ENCODE measurements at regions not wholly inside any gene's neighbourhood (a gene's known extent, or its start where the extent isn't known, plus 50 kb on each side); places are given as distances from the start of the nearest gene placed in this dataset.

DNA sequence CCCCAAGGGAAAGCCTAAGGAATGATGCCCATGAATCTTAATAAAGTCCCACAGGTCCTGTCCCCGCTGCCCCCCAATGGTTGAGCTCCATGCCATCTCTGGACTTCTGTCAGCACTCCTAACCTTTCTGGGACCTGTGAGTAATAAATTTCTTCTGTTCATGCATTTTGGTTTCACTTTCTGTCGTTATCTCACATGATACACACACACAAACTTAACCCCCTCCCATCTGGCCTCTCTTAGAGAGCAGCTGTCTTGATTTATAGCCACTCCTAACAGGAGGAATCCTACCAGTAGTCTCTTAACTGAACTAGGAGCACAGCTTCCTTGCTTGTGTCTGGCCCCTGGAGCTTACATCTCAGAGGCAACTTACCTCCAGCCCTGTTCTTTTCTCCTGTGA is 82.7 kb upstream of the SELENOK start:
- Histone ChIP-seq H4K91ac (ENCODE audit: low read length) (no peak overlapping the region), H3K4ac (ENCODE audit: low read depth in 1 of 2, low read length in 2 of 2) (no peak overlapping the region)
- 32% methylated on average over 2 of the region's 2 CpGs for WGBS

DNA sequence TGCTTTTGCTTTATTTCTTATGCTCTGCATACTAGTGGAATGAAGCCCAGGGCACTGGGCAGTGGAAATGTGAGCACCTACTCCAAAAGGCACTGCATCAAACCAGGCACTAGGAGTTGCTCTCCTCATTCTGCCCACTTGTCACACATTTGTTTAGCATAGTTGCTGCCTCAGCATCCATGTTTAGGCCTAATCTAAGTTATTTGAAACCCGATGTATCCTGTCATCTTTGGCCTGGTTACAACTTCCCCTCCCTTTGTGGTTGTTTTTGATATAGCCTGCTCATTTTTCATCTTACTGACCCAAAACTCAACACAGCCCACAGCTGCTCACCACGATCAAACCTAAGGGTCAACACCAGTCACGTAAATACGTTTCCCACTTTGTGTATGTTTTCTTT is 82.2 kb upstream of the SELENOK start:
- H3K23ac ChIP-seq (ENCODE audit: low read length in 2 of 2), result no peak overlapping the region
- H2AFZ ChIP-seq (ENCODE audit: low read depth, low read length), result no peak overlapping the region
- H3K27me3 ChIP-seq (ENCODE audit: control insufficient read depth in 1 of 2, insufficient read depth in 1 of 2, low read length in 2 of 2), result no peaks in the 10 kb centered on the region
- H3K9ac ChIP-seq (ENCODE audit: low read length), result no peak overlapping the region
- no peak overlapping the region for H3K27ac ChIP-seq (ENCODE audit: low read length, poor library complexity, severe bottlenecking)
- H3K79me1 ChIP-seq (replicated peaks; ENCODE audit: low read length, poor library complexity, severe bottlenecking), result no peaks in the 10 kb centered on the region
- peak overlapping the region in 1 of 2 experiments; percentile 14 for H3K4me3 ChIP-seq (ENCODE audit: insufficient read depth in 1 of 2, low read depth in 1 of 2, low read length in 2 of 2)
- no peaks in the 10 kb centered on the region for H3K36me3 ChIP-seq (ENCODE audit: control insufficient read depth in 1 of 2, insufficient read depth in 2 of 2, low read depth in 1 of 2, low read length in 2 of 2)
- whole genome bisulfite sequencing, result 51% methylated on average over 4 of the region's 4 CpGs
- no peak overlapping the region for H2BK15ac ChIP-seq (ENCODE audit: low read depth, poor library complexity, severe bottlenecking)
- H2BK12ac ChIP-seq (ENCODE audit: low read length in 2 of 2), result no peak overlapping the region
- H3K4me1 ChIP-seq (ENCODE audit: control insufficient read depth, insufficient read depth, low read depth, low read length), result no peaks in the 10 kb centered on the region
- peaks cover 24% of the 10 kb centered on the region for H3K9me3 ChIP-seq (ENCODE audit: control insufficient read depth, low read length)
- no peak overlapping the region for H3K4ac ChIP-seq (ENCODE audit: low read depth in 1 of 2, low read length in 2 of 2)
- no peak overlapping the region for H3K4me2 ChIP-seq (ENCODE audit: low read length, poor library complexity, severe bottlenecking)
- H3K18ac ChIP-seq (ENCODE audit: low read depth in 1 of 2, low read length in 2 of 2), result no peak overlapping the region
- DNase-seq, result no peak
- no peak overlapping the region for H4K8ac ChIP-seq (ENCODE audit: low read length)
- no peak overlapping the region for H2AK5ac ChIP-seq (ENCODE audit: low read length, severe bottlenecking)
- no peak overlapping the region for H2BK120ac ChIP-seq (ENCODE audit: low read depth, low read length)
- no peak overlapping the region for H4K91ac ChIP-seq (ENCODE audit: low read length)
- no peak overlapping the region for H3K14ac ChIP-seq (ENCODE audit: low read length in 2 of 2)
- no peak overlapping the region for H2BK5ac ChIP-seq (ENCODE audit: low read depth, low read length, poor library complexity, severe bottlenecking)

More for the DNA sequence above, 82.7 kb upstream of the SELENOK start:
- Histone ChIP-seq H3K9me3 (ENCODE audit: control insufficient read depth, low read length) (peaks cover 24% of the 10 kb centered on the region), H2AK5ac (ENCODE audit: low read length, severe bottlenecking) (no peak overlapping the region), H3K9ac (ENCODE audit: low read length) (no peak overlapping the region), H3K4me2 (ENCODE audit: low read length, poor library complexity, severe bottlenecking) (no peak overlapping the region), H3K36me3 (ENCODE audit: control insufficient read depth in 1 of 2, insufficient read depth in 2 of 2, low read depth in 1 of 2, low read length in 2 of 2) (no peaks in the 10 kb centered on the region), H3K4me1 (ENCODE audit: control insufficient read depth, insufficient read depth, low read depth, low read length) (no peaks in the 10 kb centered on the region), H3K4me3 (ENCODE audit: insufficient read depth in 1 of 2, low read depth in 1 of 2, low read length in 2 of 2) (peak overlapping the region in 1 of 2 experiments; percentile 14), H3K18ac (ENCODE audit: low read depth in 1 of 2, low read length in 2 of 2) (no peak overlapping the region), H2AFZ (ENCODE audit: low read depth, low read length) (no peak overlapping the region), H3K23ac (ENCODE audit: low read length in 2 of 2) (no peak overlapping the region), H2BK15ac (ENCODE audit: low read depth, poor library complexity, severe bottlenecking) (no peak overlapping the region), H2BK5ac (ENCODE audit: low read depth, low read length, poor library complexity, severe bottlenecking) (no peak overlapping the region), H4K8ac (ENCODE audit: low read length) (no peak overlapping the region), H3K27me3 (ENCODE audit: control insufficient read depth in 1 of 2, insufficient read depth in 1 of 2, low read length in 2 of 2) (no peaks in the 10 kb centered on the region), H2BK12ac (ENCODE audit: low read length in 2 of 2) (no peak overlapping the region), H2BK120ac (ENCODE audit: low read depth, low read length) (no peak overlapping the region), H3K14ac (ENCODE audit: low read length in 2 of 2) (no peak overlapping the region), H3K79me1 (replicated peaks; ENCODE audit: low read length, poor library complexity, severe bottlenecking) (no peaks in the 10 kb centered on the region), H3K27ac (ENCODE audit: low read length, poor library complexity, severe bottlenecking) (no peak overlapping the region)
- DNase-seq, result no peak

DNA sequence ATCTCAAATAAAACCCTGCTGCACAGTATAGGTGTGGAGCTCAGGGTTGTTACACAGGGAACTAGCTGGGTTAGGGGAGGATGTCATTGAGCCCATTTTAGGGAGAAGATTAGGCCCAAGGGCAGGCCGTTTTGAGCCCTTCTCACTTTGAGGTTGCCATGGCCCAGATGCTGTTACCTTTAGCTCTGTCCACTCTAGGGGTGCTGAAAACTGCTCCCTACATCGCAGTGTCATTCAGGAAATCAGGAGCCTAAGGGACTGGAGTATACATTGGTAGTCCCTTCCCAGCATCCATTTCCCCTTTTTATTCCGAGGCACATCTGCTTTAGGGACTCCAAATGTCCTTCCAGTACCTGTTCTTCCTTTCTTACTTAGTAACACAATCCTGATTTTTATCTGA is 79.0 kb upstream of the SELENOK start:
- Histone ChIP-seq H2BK12ac (ENCODE audit: low read length in 2 of 2) (no peak overlapping the region), H2BK120ac (ENCODE audit: low read depth, low read length) (no peak overlapping the region), H2BK5ac (ENCODE audit: low read depth, low read length, poor library complexity, severe bottlenecking) (no peak overlapping the region), H3K4ac (ENCODE audit: low read depth in 1 of 2, low read length in 2 of 2) (no peak overlapping the region), H3K23ac (ENCODE audit: low read length in 2 of 2) (no peak overlapping the region), H3K4me1 (ENCODE audit: control insufficient read depth, insufficient read depth, low read depth, low read length) (no peaks in the 10 kb centered on the region), H3K4me2 (ENCODE audit: low read length, poor library complexity, severe bottlenecking) (no peak overlapping the region), H4K91ac (ENCODE audit: low read length) (no peak overlapping the region), H3K18ac (ENCODE audit: low read depth in 1 of 2, low read length in 2 of 2) (no peak overlapping the region), H3K14ac (ENCODE audit: low read length in 2 of 2) (no peak overlapping the region), H3K79me1 (replicated peaks; ENCODE audit: low read length, poor library complexity, severe bottlenecking) (no peaks in the 10 kb centered on the region), H3K27ac (ENCODE audit: low read length, poor library complexity, severe bottlenecking) (no peak overlapping the region), H3K36me3 (ENCODE audit: control insufficient read depth in 1 of 2, insufficient read depth in 2 of 2, low read depth in 1 of 2, low read length in 2 of 2) (no peaks in the 10 kb centered on the region), H3K9me3 (ENCODE audit: control insufficient read depth, low read length) (peaks cover 32% of the 10 kb centered on the region), H2AK5ac (ENCODE audit: low read length, severe bottlenecking) (no peak overlapping the region), H3K9ac (ENCODE audit: low read length) (no peak overlapping the region), H2BK15ac (ENCODE audit: low read depth, poor library complexity, severe bottlenecking) (no peak overlapping the region), H4K8ac (ENCODE audit: low read length) (no peak overlapping the region), H3K4me3 (ENCODE audit: insufficient read depth in 1 of 2, low read depth in 1 of 2, low read length in 2 of 2) (no peak overlapping the region), H2AFZ (ENCODE audit: low read depth, low read length) (no peak overlapping the region), H3K27me3 (ENCODE audit: control insufficient read depth in 1 of 2, insufficient read depth in 1 of 2, low read length in 2 of 2) (no peaks in the 10 kb centered on the region)
- WGBS, result 38% methylated on average over 3 of the region's 3 CpGs
- DNase-seq, result no peak

DNA sequence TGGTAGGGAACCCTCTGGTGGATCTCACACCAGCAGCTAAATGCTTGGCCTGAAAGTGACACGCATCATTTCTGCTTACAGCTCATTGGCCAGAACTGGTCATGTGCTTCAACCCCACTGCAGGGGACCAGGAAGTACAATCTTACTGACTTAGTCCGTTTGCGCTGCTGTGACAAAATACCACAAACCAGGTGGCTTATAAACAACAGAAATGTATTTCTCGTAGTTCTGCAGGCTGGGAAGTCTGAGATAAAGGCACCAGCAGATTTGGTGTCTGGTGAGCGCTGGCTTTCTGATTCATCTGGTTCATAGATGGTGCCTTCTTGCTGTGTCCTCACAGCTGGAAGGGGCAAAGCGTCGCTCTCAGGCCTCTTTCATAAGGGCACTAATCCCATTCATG is 77.4 kb upstream of the SELENOK start:
- H2AK5ac ChIP-seq (ENCODE audit: low read length, severe bottlenecking), result no peak overlapping the region
- H3K4ac ChIP-seq (ENCODE audit: low read depth in 1 of 2, low read length in 2 of 2), result no peak overlapping the region
- H3K79me1 ChIP-seq (replicated peaks; ENCODE audit: low read length, poor library complexity, severe bottlenecking), result no peaks in the 10 kb centered on the region
- no peak overlapping the region for H3K4me3 ChIP-seq (ENCODE audit: insufficient read depth in 1 of 2, low read depth in 1 of 2, low read length in 2 of 2)
- H2BK5ac ChIP-seq (ENCODE audit: low read depth, low read length, poor library complexity, severe bottlenecking), result no peak overlapping the region
- no peak overlapping the region for H3K9ac ChIP-seq (ENCODE audit: low read length)
- H4K8ac ChIP-seq (ENCODE audit: low read length), result no peak overlapping the region
- H3K18ac ChIP-seq (ENCODE audit: low read depth in 1 of 2, low read length in 2 of 2), result no peak overlapping the region
- no peak overlapping the region for H3K4me2 ChIP-seq (ENCODE audit: low read length, poor library complexity, severe bottlenecking)
- H3K14ac ChIP-seq (ENCODE audit: low read length in 2 of 2), result no peak overlapping the region
- H3K36me3 ChIP-seq (ENCODE audit: control insufficient read depth in 1 of 2, insufficient read depth in 2 of 2, low read depth in 1 of 2, low read length in 2 of 2), result no peaks in the 10 kb centered on the region
- WGBS, result 87% methylated on average over 5 of the region's 7 CpGs
- no peak overlapping the region for H3K27ac ChIP-seq (ENCODE audit: low read length, poor library complexity, severe bottlenecking)
- no peak overlapping the region for H4K91ac ChIP-seq (ENCODE audit: low read length)
- no peak overlapping the region for H3K23ac ChIP-seq (ENCODE audit: low read length in 2 of 2)
- no peaks in the 10 kb centered on the region for H3K4me1 ChIP-seq (ENCODE audit: control insufficient read depth, insufficient read depth, low read depth, low read length)
- no peak overlapping the region for H2AFZ ChIP-seq (ENCODE audit: low read depth, low read length)
- peaks cover 35% of the 10 kb centered on the region for H3K9me3 ChIP-seq (ENCODE audit: control insufficient read depth, low read length)
- no peak for DNase-seq
- no peak overlapping the region for H2BK120ac ChIP-seq (ENCODE audit: low read depth, low read length)
- H2BK12ac ChIP-seq (ENCODE audit: low read length in 2 of 2), result no peak overlapping the region
- no peak overlapping the region for H2BK15ac ChIP-seq (ENCODE audit: low read depth, poor library complexity, severe bottlenecking)
- no peaks in the 10 kb centered on the region for H3K27me3 ChIP-seq (ENCODE audit: control insufficient read depth in 1 of 2, insufficient read depth in 1 of 2, low read length in 2 of 2)
